ENCODE measurements at regions not wholly inside any gene's neighbourhood (a gene's known extent, or its start where the extent isn't known, plus 50 kb on each side); places are given as distances from the start of the nearest gene placed in this dataset.

GRCh38 chr5:2135833-2136232, 253.1 kb upstream of the IRX4 start:
- intact Hi-C loops (cut with micrococcal nuclease), result no loop called here
- POLR2A ChIA-PET, result no interaction called here
- CTCF ChIA-PET, result no interaction called here
- BruUV-seq (replicated peaks), result no TSS peak
- H4K20me1 ChIP-seq (ENCODE audit: insufficient read depth), result no peaks in the 10 kb centered on the region
- no peak overlapping the region for H2AFZ ChIP-seq (ENCODE audit: low read depth, low read length, poor library complexity, severe bottlenecking)
- DNase-seq (ENCODE audit: low read depth, low spot score) (no peak), ATAC-seq (no peak)
- no peaks in the 10 kb centered on the region for H3K9me2 ChIP-seq (ENCODE audit: insufficient read depth)
- H3K9ac ChIP-seq (ENCODE audit: low read length), result no peak overlapping the region
- H3K27ac ChIP-seq (ENCODE audit: low read depth, low read length), result no peak overlapping the region
- no peaks in the 10 kb centered on the region for H3K9me3 ChIP-seq (ENCODE audit: control insufficient read depth in 1 of 2, insufficient read depth in 1 of 2, low read depth in 1 of 2, low read length in 2 of 2)
- H3K4me3 ChIP-seq (replicated peaks in 1 of 2; ENCODE audit: low read depth in 1 of 2, low read length in 2 of 2), result no peak overlapping the region
- H3K27me3 ChIP-seq (ENCODE audit: insufficient read depth, low read length), result peaks cover 13% of the 10 kb centered on the region; the same call in 1 of the 2 replicates
- H3K36me3 ChIP-seq (ENCODE audit: control insufficient read depth in 1 of 2, insufficient read depth in 2 of 2, low read length in 2 of 2), result no peaks in the 10 kb centered on the region
- no peaks in the 10 kb centered on the region for H3K4me1 ChIP-seq (ENCODE audit: control insufficient read depth in 1 of 2, insufficient read depth in 2 of 2, low read length in 2 of 2)
- H3K79me2 ChIP-seq (ENCODE audit: insufficient read depth, low read length), result no peaks in the 10 kb centered on the region
- no peak overlapping the region for H3K4me2 ChIP-seq (ENCODE audit: low read length)
- no peak for TF ChIP-seq SIN3A (IDR thresholded peaks at IDR 0.05; ENCODE audit: low read depth)
- TF ChIP-seq, protein P1, sequence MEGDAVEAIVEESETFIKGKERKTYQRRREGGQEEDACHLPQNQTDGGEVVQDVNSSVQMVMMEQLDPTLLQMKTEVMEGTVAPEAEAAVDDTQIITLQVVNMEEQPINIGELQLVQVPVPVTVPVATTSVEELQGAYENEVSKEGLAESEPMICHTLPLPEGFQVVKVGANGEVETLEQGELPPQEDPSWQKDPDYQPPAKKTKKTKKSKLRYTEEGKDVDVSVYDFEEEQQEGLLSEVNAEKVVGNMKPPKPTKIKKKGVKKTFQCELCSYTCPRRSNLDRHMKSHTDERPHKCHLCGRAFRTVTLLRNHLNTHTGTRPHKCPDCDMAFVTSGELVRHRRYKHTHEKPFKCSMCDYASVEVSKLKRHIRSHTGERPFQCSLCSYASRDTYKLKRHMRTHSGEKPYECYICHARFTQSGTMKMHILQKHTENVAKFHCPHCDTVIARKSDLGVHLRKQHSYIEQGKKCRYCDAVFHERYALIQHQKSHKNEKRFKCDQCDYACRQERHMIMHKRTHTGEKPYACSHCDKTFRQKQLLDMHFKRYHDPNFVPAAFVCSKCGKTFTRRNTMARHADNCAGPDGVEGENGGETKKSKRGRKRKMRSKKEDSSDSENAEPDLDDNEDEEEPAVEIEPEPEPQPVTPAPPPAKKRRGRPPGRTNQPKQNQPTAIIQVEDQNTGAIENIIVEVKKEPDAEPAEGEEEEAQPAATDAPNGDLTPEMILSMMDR (IDR thresholded peaks at IDR 0.05 in 2 of 3, conservative IDR thresholded peaks at IDR 0.05 in 1 of 3; ENCODE audit: borderline replicate concordance in 1 of 3, insufficient read depth in 1 of 3, low read depth in 2 of 3, low read length in 2 of 3), result 0 out of 6 replicates have a peak, but pooled peaks of 1 of the 3 experiments have one; percentile 9
- RAD21 ChIA-PET (ENCODE audit: low non-redundant PET in 1 of 2, low total read pairs in 2 of 2, uncharacterized antibody in 2 of 2, unreplicated experiment in 2 of 2), result no interaction called here

- ChIA-PET POLR2A (no interaction called here), CTCF (no interaction called here), RAD21 (ENCODE audit: low non-redundant PET in 1 of 2, low total read pairs in 2 of 2, uncharacterized antibody in 2 of 2, unreplicated experiment in 2 of 2) (no interaction called here)
- ATAC-seq, result no peak
- BruUV-seq (replicated peaks), result no TSS peak
- Histone ChIP-seq H3K36me3 (ENCODE audit: control insufficient read depth in 1 of 2, insufficient read depth in 2 of 2, low read length in 2 of 2) (no peaks in the 10 kb centered on the region), H3K4me3 (replicated peaks in 1 of 2; ENCODE audit: low read depth in 1 of 2, low read length in 2 of 2) (no peak overlapping the region), H3K4me1 (ENCODE audit: control insufficient read depth in 1 of 2, insufficient read depth in 2 of 2, low read length in 2 of 2) (no peaks in the 10 kb centered on the region), H3K79me2 (ENCODE audit: insufficient read depth, low read length) (no peaks in the 10 kb centered on the region), H3K27me3 (ENCODE audit: insufficient read depth, low read length) (peaks cover 13% of the 10 kb centered on the region; the same call in 1 of the 2 replicates), H3K4me2 (ENCODE audit: low read length) (no peak overlapping the region), H3K9ac (ENCODE audit: low read length) (no peak overlapping the region), H4K20me1 (ENCODE audit: insufficient read depth) (no peaks in the 10 kb centered on the region), H3K9me2 (ENCODE audit: insufficient read depth) (no peaks in the 10 kb centered on the region), H3K9me3 (ENCODE audit: control insufficient read depth in 1 of 2, insufficient read depth in 1 of 2, low read depth in 1 of 2, low read length in 2 of 2) (no peaks in the 10 kb centered on the region), H3K27ac (ENCODE audit: low read depth, low read length) (no peak overlapping the region), H2AFZ (ENCODE audit: low read depth, low read length, poor library complexity, severe bottlenecking) (no peak overlapping the region)
- TF ChIP-seq YY1 (IDR thresholded peaks at IDR 0.05; ENCODE audit: extremely low read depth, insufficient replicate concordance, low read depth, low read length), result no peak
- DNase-seq (ENCODE audit: low read depth, low spot score), result no peak
- intact Hi-C loops (cut with micrococcal nuclease), result no loop called here
These were observed 252.6 kb upstream of the IRX4 start for GRCh38 chr5:2135354-2135753.

Measured in HCT116 (cell line).